GM12874 (cell line): ENCODE measurements at regions not wholly inside any gene's neighbourhood (a gene's known extent, or its start where the extent isn't known, plus 50 kb on each side); places are given as distances from the start of the nearest gene placed in this dataset.

Experiments used
- TF ChIP-seq, protein P1 (sequence below): IDR thresholded peaks from 2 replicates; pipeline ENCODE4 v1.5.1; 2011; ENCODE audit warnings: low read depth, mild to moderate bottlenecking, control low read depth, low read length, moderate library complexity; ENCODE audit not compliant: insufficient read depth

DNA sequence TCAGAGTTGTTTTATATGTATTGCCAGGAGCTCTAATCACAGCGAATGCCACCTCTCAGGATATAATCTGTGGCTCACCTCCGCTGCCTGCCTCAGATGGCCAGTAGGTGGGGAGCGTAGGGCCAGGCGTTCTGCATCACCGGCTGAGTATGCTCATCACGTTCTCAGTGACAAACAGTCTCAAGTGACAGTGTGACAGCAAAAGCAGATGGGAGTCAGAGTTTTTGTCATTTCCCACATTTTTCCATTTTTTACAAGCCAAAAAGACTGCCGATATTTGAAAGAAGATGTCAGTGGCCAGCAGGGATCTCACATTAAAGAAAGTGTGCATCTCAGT, 208.7 kb downstream of the ALDH8A1 start:
- TF ChIP-seq, protein P1, sequence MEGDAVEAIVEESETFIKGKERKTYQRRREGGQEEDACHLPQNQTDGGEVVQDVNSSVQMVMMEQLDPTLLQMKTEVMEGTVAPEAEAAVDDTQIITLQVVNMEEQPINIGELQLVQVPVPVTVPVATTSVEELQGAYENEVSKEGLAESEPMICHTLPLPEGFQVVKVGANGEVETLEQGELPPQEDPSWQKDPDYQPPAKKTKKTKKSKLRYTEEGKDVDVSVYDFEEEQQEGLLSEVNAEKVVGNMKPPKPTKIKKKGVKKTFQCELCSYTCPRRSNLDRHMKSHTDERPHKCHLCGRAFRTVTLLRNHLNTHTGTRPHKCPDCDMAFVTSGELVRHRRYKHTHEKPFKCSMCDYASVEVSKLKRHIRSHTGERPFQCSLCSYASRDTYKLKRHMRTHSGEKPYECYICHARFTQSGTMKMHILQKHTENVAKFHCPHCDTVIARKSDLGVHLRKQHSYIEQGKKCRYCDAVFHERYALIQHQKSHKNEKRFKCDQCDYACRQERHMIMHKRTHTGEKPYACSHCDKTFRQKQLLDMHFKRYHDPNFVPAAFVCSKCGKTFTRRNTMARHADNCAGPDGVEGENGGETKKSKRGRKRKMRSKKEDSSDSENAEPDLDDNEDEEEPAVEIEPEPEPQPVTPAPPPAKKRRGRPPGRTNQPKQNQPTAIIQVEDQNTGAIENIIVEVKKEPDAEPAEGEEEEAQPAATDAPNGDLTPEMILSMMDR: no peak

DNA sequence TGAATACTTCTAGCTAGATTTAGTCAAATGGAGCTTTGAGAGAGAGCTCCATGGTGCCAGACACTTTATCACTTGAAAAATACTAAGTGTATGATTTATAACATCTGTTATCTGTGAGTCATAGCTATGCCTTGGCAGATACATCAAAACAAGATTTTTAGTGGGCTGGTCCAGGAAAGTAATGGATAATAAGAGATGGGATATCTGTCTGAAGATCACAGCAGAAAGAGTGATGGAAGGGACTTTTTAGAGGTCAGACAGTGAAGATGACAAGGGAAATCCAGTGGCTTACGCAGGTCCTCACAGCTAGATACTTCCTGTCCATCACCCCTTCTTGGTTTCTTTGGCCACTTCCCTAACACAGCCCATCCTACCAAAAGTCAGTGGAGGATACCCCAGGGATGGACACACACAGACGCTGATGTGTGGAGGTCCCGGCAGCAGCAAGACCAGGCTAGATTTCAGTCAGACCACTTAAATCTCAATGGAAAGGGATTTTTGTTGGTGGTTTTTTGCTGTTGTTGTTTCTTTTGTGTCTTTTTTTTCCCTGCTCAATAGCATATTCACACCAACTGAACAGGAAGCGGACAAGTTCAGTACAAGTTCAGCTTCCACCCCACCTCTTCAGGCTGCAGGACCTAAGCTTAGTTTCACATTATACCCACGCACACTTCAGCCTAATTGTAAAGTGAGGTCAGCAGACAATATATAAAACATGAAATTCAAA, 209.3 kb downstream of the ALDH8A1 start:
- TF ChIP-seq, protein P1: no peak

DNA sequence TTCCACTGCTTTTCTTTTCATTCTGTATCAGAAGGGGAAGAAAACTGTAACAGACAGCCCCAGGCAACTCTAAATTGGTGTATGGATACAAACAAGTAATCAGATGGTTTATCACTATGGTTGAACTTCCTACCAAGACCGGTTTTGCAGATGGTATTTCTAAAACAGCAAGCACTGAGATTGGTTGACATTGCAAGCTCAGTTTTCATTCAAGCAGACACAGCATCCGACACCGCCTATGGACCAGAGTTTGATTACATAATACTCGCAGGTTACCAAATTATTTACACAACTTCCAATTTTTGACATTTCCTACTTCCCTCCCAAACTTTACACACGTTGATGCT, 209.9 kb downstream of the ALDH8A1 start:
- TF ChIP-seq, protein P1: no peak

DNA sequence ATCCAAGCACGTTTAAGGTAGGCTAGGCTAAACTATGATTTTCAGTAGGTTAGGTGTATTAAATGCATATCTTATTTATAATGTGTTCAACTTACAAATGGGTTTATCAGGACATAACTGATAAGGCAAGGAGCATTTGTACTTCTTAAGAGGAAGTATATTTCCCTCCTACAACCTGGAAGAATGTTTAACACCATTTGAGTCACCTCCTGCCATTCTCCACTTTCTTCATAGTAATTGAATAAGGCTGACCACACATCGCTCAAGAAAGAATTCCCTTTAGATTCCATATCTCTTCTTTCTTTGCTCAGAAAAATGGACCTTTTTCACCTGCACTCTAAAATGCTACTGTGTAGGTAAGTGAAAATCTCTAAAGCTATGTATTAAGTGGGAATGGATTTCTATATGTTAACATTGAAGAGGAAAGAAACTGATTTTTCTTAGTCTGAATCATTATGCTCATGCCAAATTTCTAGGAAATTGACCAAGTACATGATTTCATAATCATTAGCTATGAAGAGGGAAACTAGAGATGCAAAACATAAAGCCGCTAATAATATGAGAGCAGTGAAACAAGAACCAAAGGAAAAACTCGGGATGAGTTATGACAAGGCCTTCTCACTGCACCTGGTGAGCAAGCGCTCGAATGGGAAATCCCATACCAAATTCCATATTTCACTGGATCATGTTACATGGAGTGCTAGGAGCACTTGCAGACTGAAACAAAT, 210.4 kb downstream of the ALDH8A1 start:
- TF ChIP-seq, protein P1: no peak

DNA sequence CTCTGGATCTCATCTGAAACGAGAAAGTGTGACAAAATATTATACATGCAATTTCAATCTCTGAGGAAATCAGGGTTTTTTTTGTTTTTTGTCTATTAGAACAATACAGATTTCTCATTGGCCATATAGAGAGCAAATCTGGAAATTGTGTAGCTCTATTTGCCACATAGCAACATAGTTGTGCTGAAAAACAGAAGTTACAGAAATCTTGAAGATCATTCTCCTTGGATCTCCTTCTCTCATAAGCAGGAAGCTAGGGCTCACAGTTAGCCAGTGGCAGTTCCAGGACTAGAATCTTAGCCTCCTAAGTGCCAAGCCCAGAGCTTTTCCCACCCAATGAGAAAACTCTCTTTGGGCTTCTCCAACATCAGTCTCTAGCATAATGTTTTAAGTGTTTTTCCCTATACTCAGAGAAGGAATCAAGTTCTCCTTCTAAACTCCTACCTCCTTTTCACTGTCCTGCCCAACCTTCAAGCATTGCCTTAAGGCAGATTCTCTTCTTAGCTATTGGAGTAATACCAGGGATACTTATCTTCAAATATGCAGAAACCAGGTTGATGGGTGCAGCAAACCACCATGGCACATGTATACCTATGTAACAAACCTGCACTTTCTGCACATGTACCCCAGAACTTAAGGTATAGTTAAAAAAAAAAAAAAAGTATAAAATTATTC, 211.6 kb downstream of the ALDH8A1 start:
- TF ChIP-seq, protein P1: no peak

DNA sequence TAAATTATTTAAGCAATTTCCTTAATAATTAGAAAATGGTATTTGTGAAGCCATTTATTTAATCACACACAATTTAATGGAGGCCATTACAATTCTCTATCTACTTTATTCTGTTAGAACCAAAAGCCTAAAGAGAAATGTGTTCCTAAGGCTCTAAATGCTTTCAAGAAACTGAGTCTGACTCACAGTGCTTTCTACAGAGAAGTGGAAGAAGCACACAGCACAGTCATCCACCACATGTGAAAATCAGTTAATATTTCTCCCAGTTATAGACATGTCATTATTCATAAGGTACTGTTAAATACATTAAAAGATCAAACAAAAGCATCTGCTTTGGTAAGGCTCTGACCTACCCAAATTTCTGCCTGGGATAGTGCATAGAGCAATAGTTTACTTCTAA, 214.4 kb downstream of the ALDH8A1 start:
- TF ChIP-seq, protein P1: no peak

DNA sequence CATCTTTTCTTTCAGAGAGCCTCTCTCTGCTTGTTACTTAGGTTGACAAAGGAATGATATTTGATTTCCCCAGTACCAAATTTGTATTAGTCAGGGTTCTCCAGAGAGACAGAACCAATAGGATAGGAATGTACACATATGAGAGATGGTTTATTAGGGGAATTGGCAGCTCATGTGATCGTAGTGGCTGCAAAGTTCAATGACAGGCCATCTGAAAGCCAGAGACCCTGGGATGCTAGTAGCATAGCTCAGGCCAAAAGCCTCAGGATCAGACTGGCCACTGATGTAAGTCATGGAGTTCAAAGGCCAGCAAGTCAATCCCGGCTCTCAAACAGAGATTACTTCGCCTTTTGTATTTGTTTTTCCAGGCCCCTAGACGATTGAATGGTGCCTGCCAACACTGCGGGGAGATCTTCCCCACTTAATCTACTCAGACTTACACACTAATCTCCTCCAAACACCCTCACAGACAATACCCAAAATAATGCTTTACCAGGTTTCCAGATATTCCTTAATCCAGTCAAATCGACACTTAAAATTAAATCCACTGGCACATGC, 215.5 kb downstream of the ALDH8A1 start:
- TF ChIP-seq, protein P1: no peak
